ENCODE measurements at regions not wholly inside any gene's neighbourhood (a gene's known extent, or its start where the extent isn't known, plus 50 kb on each side); places are given as distances from the start of the nearest gene placed in this dataset.

GRCh38 chr5:124438903-124439281 is 307.5 kb downstream of the ZNF608 start:
- TF ChIP-seq CTCF (IDR thresholded peaks at IDR 0.05 in 8 of 11, conservative IDR thresholded peaks at IDR 0.05 in 3 of 11) (no peak), POLR2A (IDR thresholded peaks at IDR 0.05) (no peak), POLR2AphosphoS5 (IDR thresholded peaks at IDR 0.05) (no peak)

Measured in spleen (tissue), 7 donors.